Fibroblast of skin of right quadriceps (primary cell): ENCODE measurements at regions not wholly inside any gene's neighbourhood (a gene's known extent, or its start where the extent isn't known, plus 50 kb on each side); places are given as distances from the start of the nearest gene placed in this dataset.

Experiments
- DNase-seq: peaks from one replicate; pipeline ENCODE4 v3.0.0-alpha.2; 2013

GRCh38 chr2:195606179-195606578 is 50.8 kb upstream of the SLC39A10 start:
- no peak for DNase-seq

- DNase-seq, result no peak
Observed at GRCh38 chr2:195604706-195605105, 52.3 kb upstream of the SLC39A10 start.

- DNase-seq, result no peak
Observed at GRCh38 chr2:195603998-195604397, 53.0 kb upstream of the SLC39A10 start.

- DNase-seq, result no peak
Observed at GRCh38 chr2:195603408-195603807, 53.6 kb upstream of the SLC39A10 start.

GRCh38 chr2:195602687-195603086 is 54.3 kb upstream of the SLC39A10 start:
- DNase-seq, result no peak

GRCh38 chr2:195601361-195601760 is 55.7 kb upstream of the SLC39A10 start:
- no peak for DNase-seq

GRCh38 chr2:195600778-195601177 is 56.2 kb upstream of the SLC39A10 start:
- DNase-seq, result no peak

- DNase-seq, result no peak
Observed at GRCh38 chr2:195596840-195597239, 60.2 kb upstream of the SLC39A10 start.

GRCh38 chr2:195595825-195596224 is 61.2 kb upstream of the SLC39A10 start:
- DNase-seq, result no peak

GRCh38 chr2:195594919-195595694 is 61.9 kb upstream of the SLC39A10 start:
- no peak for DNase-seq

- DNase-seq, result no peak
Observed at GRCh38 chr2:195594248-195594647, 62.8 kb upstream of the SLC39A10 start.

- no peak for DNase-seq
Observed at GRCh38 chr2:195592105-195592504, 64.9 kb upstream of the SLC39A10 start.

- DNase-seq, result no peak
Observed at GRCh38 chr2:195590861-195591205, 66.2 kb upstream of the SLC39A10 start.

- DNase-seq, result no peak
Observed at GRCh38 chr2:195590199-195590860, 66.7 kb upstream of the SLC39A10 start.

- no peak for DNase-seq
Observed at GRCh38 chr2:195587966-195588365, 69.1 kb upstream of the SLC39A10 start.

GRCh38 chr2:195586062-195586714 is 70.8 kb upstream of the SLC39A10 start:
- DNase-seq, result no peak

- no peak for DNase-seq
Observed at GRCh38 chr2:195582188-195582587, 74.8 kb upstream of the SLC39A10 start.

GRCh38 chr2:195579776-195580555 is 77.1 kb upstream of the SLC39A10 start:
- peak; percentile 39 for DNase-seq

GRCh38 chr2:195575879-195576401 is 81.1 kb upstream of the SLC39A10 start:
- peak; percentile 93 for DNase-seq

GRCh38 chr2:195575016-195575415 is 82.0 kb upstream of the SLC39A10 start:
- no peak for DNase-seq

- no peak for DNase-seq
Observed at GRCh38 chr2:195574312-195574711, 82.7 kb upstream of the SLC39A10 start.

- no peak for DNase-seq
Observed at GRCh38 chr2:195572895-195573683, 83.9 kb upstream of the SLC39A10 start.
